HG03558 (cell line): ENCODE measurements at regions not wholly inside any gene's neighbourhood (a gene's known extent, or its start where the extent isn't known, plus 50 kb on each side); places are given as distances from the start of the nearest gene placed in this dataset.

Experiments used
- ATAC-seq: cut with Tn5 transposase; IDR thresholded peaks from one replicate; pipeline ENCODE4 v1.9.1; 2021; ENCODE audit warnings: moderate number of reproducible peaks; ENCODE audit not compliant: unreplicated experiment; ENCODE audit errors: extremely low read depth

DNA sequence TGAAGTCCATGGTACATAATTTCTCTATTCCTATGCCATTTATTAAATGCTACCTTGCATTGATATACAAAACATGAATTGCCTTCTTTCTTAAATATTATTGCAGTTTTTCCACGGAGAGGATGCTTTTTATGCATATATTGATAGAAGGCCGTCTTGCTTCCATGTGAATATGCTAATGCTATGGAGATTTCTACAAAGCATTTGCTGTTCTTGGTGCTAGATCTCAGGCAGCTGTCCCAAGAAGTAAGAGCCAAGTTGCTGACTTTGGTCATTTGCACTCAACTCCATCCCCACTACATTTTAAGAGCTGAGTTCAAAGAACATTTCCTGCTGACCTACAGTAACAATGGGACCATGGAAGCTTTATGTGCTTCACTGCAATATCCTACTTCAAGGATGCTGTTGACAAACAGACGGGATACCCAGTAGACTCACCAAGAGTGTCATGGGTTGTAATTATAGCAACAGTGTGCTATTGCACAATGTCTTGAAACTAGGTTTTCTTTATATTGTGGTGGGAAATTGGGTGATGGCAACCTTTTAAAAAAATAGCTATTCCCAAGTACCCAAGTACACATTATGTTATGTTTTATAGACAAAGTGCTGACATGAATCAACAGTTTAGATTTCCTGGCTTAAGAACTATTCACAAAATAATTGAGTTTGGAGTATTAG lies 1172.4 kb upstream of the PIK3C3 start:
- ATAC-seq = no peak

- ATAC-seq = no peak
Observed at GRCh38 chr18:40769786-40770185, 1185.2 kb upstream of the PIK3C3 start.

GRCh38 chr18:40760251-40760650 lies 1194.8 kb upstream of the PIK3C3 start:
- ATAC-seq = no peak

DNA sequence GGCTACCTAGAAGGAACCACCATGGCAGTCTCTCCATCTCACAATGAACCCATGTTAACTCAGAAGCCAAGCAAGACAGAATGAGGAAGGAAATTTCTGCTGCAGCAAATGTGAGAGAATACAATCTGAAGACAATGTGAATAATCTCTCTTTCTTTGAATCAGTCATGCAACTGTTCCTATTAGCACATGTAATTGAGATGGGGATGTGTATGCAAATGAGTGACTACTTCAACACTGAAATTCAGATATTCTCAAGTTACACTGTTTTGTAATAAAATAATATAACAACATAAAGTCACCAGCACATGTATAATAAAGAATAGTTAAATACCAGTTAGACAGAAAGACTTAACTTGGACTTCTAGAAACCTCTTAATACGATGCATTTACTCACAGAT lies 1200.6 kb upstream of the PIK3C3 start:
- no peak for ATAC-seq

- no peak for ATAC-seq
Observed at GRCh38 chr18:40752316-40752715, 1202.7 kb upstream of the PIK3C3 start.

- ATAC-seq = no peak
Observed at GRCh38 chr18:40751186-40751585, 1203.8 kb upstream of the PIK3C3 start.

DNA sequence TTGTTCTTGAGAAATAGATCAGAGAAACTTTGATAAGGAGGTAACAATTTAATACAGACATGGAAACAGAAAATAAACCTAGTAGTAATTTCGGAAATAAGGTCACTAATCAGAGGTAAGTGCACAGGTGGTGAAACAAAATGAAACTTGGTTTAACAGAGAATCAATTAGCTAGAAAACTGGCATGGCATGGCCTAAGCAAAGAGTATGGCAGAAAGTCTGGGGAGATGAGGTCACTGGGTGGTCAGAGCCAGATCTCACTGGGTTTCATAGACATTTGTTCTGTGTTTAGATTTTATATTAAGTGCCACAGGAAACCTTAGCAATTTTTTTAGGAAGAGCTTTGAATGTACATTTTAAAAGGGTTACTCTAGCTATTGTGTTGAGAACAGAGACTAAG lies 1216.0 kb upstream of the PIK3C3 start:
- no peak for ATAC-seq

DNA sequence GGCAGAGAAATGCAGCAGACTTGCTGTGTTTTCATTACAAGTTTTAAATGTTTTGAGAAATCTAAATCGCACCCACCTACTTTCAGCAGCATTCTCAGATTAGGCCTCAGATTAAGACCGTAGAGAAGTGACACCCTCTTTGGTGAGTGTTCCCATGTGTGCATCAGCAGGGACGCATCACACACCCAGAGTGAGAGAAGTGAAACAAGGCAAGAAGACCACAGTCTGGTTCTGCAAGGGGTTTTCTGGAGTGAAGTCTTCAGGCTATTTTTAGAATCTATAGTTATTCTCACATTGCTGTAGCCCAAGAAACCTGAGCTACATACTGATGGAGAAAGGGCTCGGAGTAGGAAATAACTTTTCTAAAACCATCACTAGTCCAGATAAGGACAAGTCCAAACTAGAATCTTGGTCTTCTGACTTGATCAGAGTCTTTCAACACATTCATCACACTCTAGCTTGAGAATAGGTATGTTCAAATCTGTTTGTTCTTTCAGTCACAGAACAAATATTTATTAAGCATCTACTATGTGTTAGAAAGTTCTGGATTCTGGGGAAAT lies 1216.6 kb upstream of the PIK3C3 start:
- ATAC-seq = no peak

DNA sequence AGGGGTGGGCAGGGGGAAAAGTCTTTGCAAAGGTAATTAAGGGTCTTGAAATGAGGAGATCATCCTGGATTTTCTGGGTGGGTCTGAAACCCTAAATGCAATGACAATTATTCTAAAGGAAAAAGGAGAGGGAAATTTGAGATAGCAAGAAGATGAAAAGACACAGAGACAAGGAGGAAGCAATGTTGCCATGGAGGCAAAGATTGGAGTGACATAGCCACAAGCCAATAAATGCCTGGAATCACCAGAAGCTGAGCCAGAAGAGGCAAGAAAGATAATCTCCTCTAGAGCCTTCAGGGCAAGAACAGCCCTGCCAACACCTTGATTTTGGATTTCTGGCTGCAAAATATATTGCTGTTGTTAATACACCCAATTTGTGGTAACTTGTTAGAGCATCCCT lies 1246.3 kb upstream of the PIK3C3 start:
- ATAC-seq = no peak

- no peak for ATAC-seq
Observed at GRCh38 chr18:40707797-40708196, 1247.2 kb upstream of the PIK3C3 start.

GRCh38 chr18:40698129-40698528 lies 1256.9 kb upstream of the PIK3C3 start:
- ATAC-seq = no peak

- ATAC-seq = no peak
Observed at GRCh38 chr18:40695526-40695925, 1259.5 kb upstream of the PIK3C3 start.

DNA sequence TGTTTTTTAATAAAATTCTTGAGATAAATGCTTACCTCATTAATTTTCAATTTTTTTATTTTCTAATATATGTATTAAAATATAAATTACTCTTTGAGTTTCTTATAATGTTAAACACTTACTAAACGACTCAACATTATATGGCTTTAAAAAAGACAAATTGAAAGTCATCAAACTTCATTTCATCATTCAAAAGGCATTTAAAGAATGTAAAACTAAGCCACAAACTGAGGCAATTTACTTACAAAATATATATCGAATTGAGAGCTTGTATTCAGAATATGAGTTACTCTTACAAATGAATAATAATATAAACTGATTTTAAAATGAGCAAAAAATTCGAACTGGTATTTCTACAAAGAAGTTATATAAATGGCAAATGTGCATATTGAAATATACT lies 1262.2 kb upstream of the PIK3C3 start:
- no peak for ATAC-seq

GRCh38 chr18:40690062-40690461 lies 1265.0 kb upstream of the PIK3C3 start:
- no peak for ATAC-seq

DNA sequence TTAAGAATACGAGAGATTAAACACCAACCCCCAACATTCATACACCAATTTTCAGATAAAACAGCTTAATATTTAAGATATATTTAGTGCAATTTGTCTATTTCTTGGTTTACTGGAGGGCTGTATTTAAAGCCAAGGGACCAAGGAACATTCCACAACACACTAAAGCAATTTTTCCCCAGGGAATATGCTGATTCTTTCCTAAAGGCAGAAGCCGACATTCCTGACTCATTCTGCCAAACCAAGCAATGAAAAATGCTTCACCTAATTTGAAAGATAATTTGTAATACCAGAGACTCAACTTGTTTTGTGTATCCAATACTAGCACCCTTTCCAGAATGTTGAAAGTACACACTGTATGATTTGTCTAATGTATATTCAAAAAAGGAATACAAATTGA lies 1267.6 kb upstream of the PIK3C3 start:
- ATAC-seq = no peak

DNA sequence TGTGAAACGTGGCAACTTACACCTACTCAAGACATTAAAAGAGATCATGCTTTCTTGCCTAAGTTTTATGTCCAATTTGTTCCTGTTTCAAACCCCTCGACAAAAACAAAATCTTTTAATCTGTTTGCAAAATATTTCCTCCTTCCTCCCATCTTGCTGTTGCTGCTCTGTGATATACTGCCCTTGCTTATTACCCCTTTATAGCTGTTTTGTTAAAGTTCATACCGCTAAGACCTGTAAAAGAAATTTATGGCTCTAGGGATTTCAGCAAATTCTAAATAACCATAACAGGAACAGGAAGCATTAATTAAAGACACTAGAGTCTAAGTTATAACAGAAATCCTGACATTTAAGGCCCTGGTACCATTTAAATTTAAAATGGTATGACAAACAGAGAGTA lies 1268.2 kb upstream of the PIK3C3 start:
- no peak for ATAC-seq

GRCh38 chr18:40685219-40685618 lies 1269.8 kb upstream of the PIK3C3 start:
- no peak for ATAC-seq

DNA sequence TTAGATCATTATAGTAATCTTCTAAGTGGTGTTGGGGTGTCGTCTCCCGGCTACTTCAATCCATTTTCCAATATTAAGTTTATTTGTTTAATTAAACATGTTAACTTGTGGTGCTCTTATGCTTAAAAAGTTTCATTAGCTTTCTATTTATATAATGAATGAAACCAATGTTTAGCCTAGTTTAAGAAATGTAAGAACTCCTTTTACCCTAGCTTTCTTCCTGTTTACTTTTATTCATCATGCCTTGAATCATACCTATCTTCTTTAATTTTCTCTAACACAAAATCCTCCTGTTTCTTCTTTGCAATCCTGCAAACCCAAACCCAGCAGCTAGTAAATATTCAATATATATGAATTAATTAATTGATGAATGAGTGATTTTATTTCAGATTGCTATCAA lies 1276.7 kb upstream of the PIK3C3 start:
- no peak for ATAC-seq

GRCh38 chr18:40676668-40677067 lies 1278.4 kb upstream of the PIK3C3 start:
- ATAC-seq = no peak

DNA sequence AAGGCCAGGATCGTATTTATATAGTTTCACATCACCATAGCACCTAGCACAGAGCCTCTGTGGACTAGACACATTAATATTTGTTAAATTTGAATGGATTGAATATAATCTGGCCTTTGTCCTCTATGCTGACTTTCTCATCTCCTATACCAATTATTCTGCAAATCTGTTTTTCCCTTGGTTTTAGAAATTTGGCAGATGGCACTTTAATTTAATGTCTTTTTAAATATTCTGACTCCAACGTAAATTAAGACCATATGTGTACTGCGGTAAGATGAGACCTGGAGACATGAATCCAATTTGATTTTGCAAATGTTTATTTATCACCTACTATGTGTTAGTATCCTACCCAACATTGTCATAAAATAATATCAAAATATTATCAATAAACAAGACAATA lies 1281.9 kb upstream of the PIK3C3 start:
- ATAC-seq = no peak

DNA sequence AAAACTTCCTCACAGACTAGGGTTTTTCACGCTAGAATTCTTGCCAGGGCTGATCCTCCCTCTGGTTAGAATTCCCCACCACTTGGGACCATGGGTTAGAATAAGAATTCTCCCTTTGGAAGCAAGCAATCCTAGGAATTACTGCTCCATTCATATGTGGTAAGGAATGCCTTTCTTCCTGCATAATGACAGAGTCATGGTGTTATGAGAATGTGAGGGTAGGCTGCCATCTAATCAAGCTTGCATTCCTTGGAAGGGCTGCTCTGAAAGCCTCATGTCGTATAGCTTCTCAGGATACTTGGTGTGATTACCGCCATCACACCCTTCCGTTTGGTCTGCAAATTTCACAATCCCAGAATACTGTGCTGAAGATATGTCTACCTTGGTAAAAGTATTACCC lies 1282.4 kb upstream of the PIK3C3 start:
- ATAC-seq = no peak

DNA sequence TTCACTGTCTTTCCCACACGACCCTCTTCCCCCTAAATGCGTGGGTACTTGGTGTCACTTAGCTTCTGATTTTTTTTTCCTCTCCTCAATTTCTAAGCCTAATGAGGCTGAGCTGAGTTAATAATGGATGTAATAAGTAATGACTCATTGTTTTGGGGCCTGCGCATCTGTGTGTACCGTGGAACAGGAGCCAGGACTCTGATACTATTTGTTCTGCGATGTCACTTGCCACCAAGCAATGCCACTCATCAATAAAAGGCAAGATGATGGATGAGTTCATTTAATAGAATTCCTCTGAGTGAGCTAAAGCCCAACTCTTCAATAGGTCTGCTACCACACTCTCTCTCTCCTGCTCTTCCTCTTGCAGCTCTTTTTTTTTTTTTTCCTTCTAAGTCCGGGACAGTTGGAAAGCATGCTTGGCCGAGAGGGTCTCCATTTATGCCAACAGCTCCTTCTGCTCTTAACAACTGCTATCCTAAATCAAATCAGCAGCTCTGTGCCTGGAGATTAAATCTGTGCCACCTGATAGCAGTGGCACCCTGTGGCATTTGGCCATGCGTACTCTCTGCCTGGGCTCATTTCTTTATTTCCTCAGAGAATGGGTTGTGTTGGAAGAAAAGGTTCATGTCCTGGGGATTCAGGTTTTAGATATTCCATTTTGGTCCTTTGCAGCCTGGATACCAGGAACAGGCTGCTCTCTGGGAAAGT lies 1284.2 kb upstream of the PIK3C3 start:
- no peak for ATAC-seq
